ENCODE measurements at regions not wholly inside any gene's neighbourhood (a gene's known extent, or its start where the extent isn't known, plus 50 kb on each side); places are given as distances from the start of the nearest gene placed in this dataset.

GRCh38 chr11:133699071-133699470 is 146.2 kb downstream of the SPATA19 start:
- Histone ChIP-seq H3K36me3 (no peaks in the 10 kb centered on the region), H3K27ac (no peak overlapping the region), H3K4me3 (no peak overlapping the region), H3K27me3 (no peaks in the 10 kb centered on the region), H3K4me1 (no peaks in the 10 kb centered on the region), H3K9me3 (no peaks in the 10 kb centered on the region)
- DNase-seq (no peak), ATAC-seq (no peak)
- TF ChIP-seq POLR2A (IDR thresholded peaks at IDR 0.05) = no peak
- TF ChIP-seq CTCF (IDR thresholded peaks at IDR 0.05) = no peak
- WGBS (ENCODE audit: insufficient coverage, low coverage, low lambda C conversion rate, missing lambda C conversion rate) = 57% methylated on average over 5 of the region's 5 CpGs
- intact Hi-C loops (cut with DNase I) = no loop called here

GRCh38 chr11:133698654-133699053 is 146.7 kb downstream of the SPATA19 start:
- Histone ChIP-seq H3K4me1 (no peaks in the 10 kb centered on the region), H3K9me3 (no peaks in the 10 kb centered on the region), H3K27ac (no peak overlapping the region), H3K27me3 (no peaks in the 10 kb centered on the region), H3K4me3 (no peak overlapping the region), H3K36me3 (no peaks in the 10 kb centered on the region)
- WGBS (ENCODE audit: insufficient coverage, low coverage, low lambda C conversion rate, missing lambda C conversion rate) = 50% methylated on average over 1 of the region's 1 CpG
- intact Hi-C loops (cut with DNase I) = no loop called here
- TF ChIP-seq POLR2A (IDR thresholded peaks at IDR 0.05) = no peak
- no peak for TF ChIP-seq CTCF (IDR thresholded peaks at IDR 0.05)
- DNase-seq (no peak), ATAC-seq (no peak)

GRCh38 chr11:133697603-133698180 is 147.6 kb downstream of the SPATA19 start:
- 78% methylated on average over 3 of the region's 4 CpGs for WGBS (ENCODE audit: insufficient coverage, low coverage, low lambda C conversion rate, missing lambda C conversion rate)
- DNase-seq = no peak
- intact Hi-C loops (cut with DNase I) = no loop called here
- H3K4me1 ChIP-seq = no peaks in the 10 kb centered on the region
- TF ChIP-seq POLR2A (IDR thresholded peaks at IDR 0.05) = no peak
- no peak for TF ChIP-seq CTCF (IDR thresholded peaks at IDR 0.05)
- ATAC-seq = no peak
- H3K4me3 ChIP-seq = no peak overlapping the region
- no peaks in the 10 kb centered on the region for H3K36me3 ChIP-seq
- H3K27ac ChIP-seq = no peak overlapping the region
- H3K27me3 ChIP-seq = no peaks in the 10 kb centered on the region
- no peaks in the 10 kb centered on the region for H3K9me3 ChIP-seq

- no peak for DNase-seq
- H3K27ac ChIP-seq = no peak overlapping the region
- no peak overlapping the region for H3K4me3 ChIP-seq
- TF ChIP-seq CTCF (IDR thresholded peaks at IDR 0.05) (no peak), POLR2A (IDR thresholded peaks at IDR 0.05) (no peak)
- 33% methylated on average over 5 of the region's 5 CpGs for WGBS (ENCODE audit: insufficient coverage, low coverage, low lambda C conversion rate, missing lambda C conversion rate)
- intact Hi-C loops (cut with DNase I) = no loop called here
- no peaks in the 10 kb centered on the region for H3K9me3 ChIP-seq
- no peaks in the 10 kb centered on the region for H3K4me1 ChIP-seq
- no peaks in the 10 kb centered on the region for H3K27me3 ChIP-seq
- ATAC-seq = no peak
- H3K36me3 ChIP-seq = no peaks in the 10 kb centered on the region
Measured at GRCh38 chr11:133697161-133697560, 148.2 kb downstream of the SPATA19 start.

GRCh38 chr11:133695387-133695786 is 149.9 kb downstream of the SPATA19 start:
- intact Hi-C loops (cut with DNase I) = no loop called here
- no peaks in the 10 kb centered on the region for H3K4me1 ChIP-seq
- no CpG with 5 or more reads among the region's 2 CpGs for WGBS (ENCODE audit: insufficient coverage, low coverage, low lambda C conversion rate, missing lambda C conversion rate)
- ATAC-seq = no peak
- H3K9me3 ChIP-seq = no peaks in the 10 kb centered on the region
- no peaks in the 10 kb centered on the region for H3K27me3 ChIP-seq
- no peak overlapping the region for H3K27ac ChIP-seq
- H3K36me3 ChIP-seq = no peaks in the 10 kb centered on the region
- no peak overlapping the region for H3K4me3 ChIP-seq
- TF ChIP-seq CTCF (IDR thresholded peaks at IDR 0.05) (no peak), POLR2A (IDR thresholded peaks at IDR 0.05) (no peak)
- DNase-seq = no peak

Data from right lobe of liver (tissue), 6 donors.